Fibroblast of lung (primary cell): ENCODE measurements at regions not wholly inside any gene's neighbourhood (a gene's known extent, or its start where the extent isn't known, plus 50 kb on each side); places are given as distances from the start of the nearest gene placed in this dataset.

Source experiments
- DNase-seq, 2 donors: peaks; one replicate each; pipeline versions ENCODE4 v3.0.0 to v3.0.0-alpha.2; 2010; ENCODE audit warnings: low read depth in 2 of 2
- H2AFZ ChIP-seq: 2 replicates; pipeline ENCODE4 v1.5.1; 2012; ENCODE audit warnings: low read length, control low read depth, inconsistent platforms
- H3K27ac ChIP-seq: 2 replicates; pipeline ENCODE4 v1.5.1; 2011; ENCODE audit warnings: low read length, control low read depth; ENCODE audit not compliant: insufficient read depth
- H3K27me3 ChIP-seq: 2 replicates; pipeline ENCODE4 v1.5.1; 2011; ENCODE audit warnings: mild to moderate bottlenecking, low read length; ENCODE audit not compliant: control insufficient read depth, insufficient read depth
- H3K36me3 ChIP-seq: 2 replicates; pipeline ENCODE4 v1.5.1; 2011; ENCODE audit warnings: low read length; ENCODE audit not compliant: control insufficient read depth, insufficient read depth
- H3K4me1 ChIP-seq: 2 replicates; pipeline ENCODE4 v1.5.1; 2011; ENCODE audit warnings: low read length; ENCODE audit not compliant: control insufficient read depth, insufficient read depth; ENCODE audit errors: extremely low read depth
- H3K4me2 ChIP-seq: 2 replicates; pipeline ENCODE4 v1.5.1; 2011; ENCODE audit warnings: low read length, control low read depth; ENCODE audit not compliant: insufficient read depth; ENCODE audit errors: extremely low read depth
- H3K4me3 ChIP-seq, 4 experiments: fragments of 200-600 bp in 1 of 4; sonication (generic) in 1 of 4; replicated peaks in 1 of 4; 2 replicates each; pipeline ENCODE4 v1.5.1; 2011 to 2016; ENCODE audit warnings: low read length in 4 of 4, low read depth in 3 of 4, mild to moderate bottlenecking in 3 of 4, control low read depth in 2 of 4, inconsistent platforms in 1 of 4, mixed read lengths in 1 of 4; ENCODE audit not compliant: insufficient read depth in 1 of 4; ENCODE audit errors: control extremely low read depth in 1 of 4
- H3K79me2 ChIP-seq: 2 replicates; pipeline ENCODE4 v1.5.1; 2012; ENCODE audit warnings: mild to moderate bottlenecking, low read length, inconsistent platforms; ENCODE audit not compliant: control insufficient read depth, insufficient read depth
- H3K9ac ChIP-seq: 2 replicates; pipeline ENCODE4 v1.5.1; 2011; ENCODE audit warnings: mild to moderate bottlenecking, low read length, control low read depth; ENCODE audit not compliant: insufficient read depth
- H3K9me3 ChIP-seq: 2 replicates; pipeline ENCODE4 v1.5.1; 2012; ENCODE audit warnings: low read depth, low read length; ENCODE audit not compliant: control insufficient read depth, insufficient read depth
- H4K20me1 ChIP-seq: 2 replicates; pipeline ENCODE4 v1.5.1; 2011; ENCODE audit warnings: low read length; ENCODE audit not compliant: control insufficient read depth, insufficient read depth; ENCODE audit errors: extremely low read depth
- CTCF ChIP-seq, 2 donors: IDR thresholded peaks in 1 of 2; conservative IDR thresholded peaks in 1 of 2; 1 replicate in 1 of 2; 2 replicates in 1 of 2; pipeline ENCODE4 v1.5.1; 2011 to 2012; ENCODE audit warnings: low read length in 2 of 2, control low read depth in 1 of 2, inconsistent platforms in 1 of 2, low read depth in 1 of 2, mild to moderate bottlenecking in 1 of 2
- EZH2 ChIP-seq: IDR thresholded peaks from 2 replicates; pipeline ENCODE4 v1.5.1; 2012; ENCODE audit warnings: low read length, control low read depth, mild to moderate bottlenecking; ENCODE audit errors: missing control alignments

GRCh38 chr22:22084089-22084711 lies 101.6 kb upstream of the TOP3B start:
- H3K4me2 ChIP-seq, result no peak overlapping the region
- no peak overlapping the region for H3K4me3 ChIP-seq
- no peaks in the 10 kb centered on the region for H3K36me3 ChIP-seq
- H2AFZ ChIP-seq, result no peak overlapping the region
- no peak overlapping the region for H3K27ac ChIP-seq
- H3K79me2 ChIP-seq, result no peaks in the 10 kb centered on the region
- H4K20me1 ChIP-seq, result no peaks in the 10 kb centered on the region
- no peaks in the 10 kb centered on the region for H3K27me3 ChIP-seq
- no peaks in the 10 kb centered on the region for H3K4me1 ChIP-seq
- DNase-seq, result no peak
- no peaks in the 10 kb centered on the region for H3K9me3 ChIP-seq
- TF ChIP-seq EZH2 (no peak), CTCF (conservative IDR thresholded peaks at IDR 0.05 in 1 of 2, IDR thresholded peaks at IDR 0.05 in 1 of 2; ENCODE audit: low read depth in 1 of 2, low read length in 2 of 2) (no peak)
- H3K9ac ChIP-seq, result no peak overlapping the region

- no peaks in the 10 kb centered on the region for H3K4me1 ChIP-seq
- no peaks in the 10 kb centered on the region for H3K36me3 ChIP-seq
- H3K27ac ChIP-seq, result no peak overlapping the region
- H3K27me3 ChIP-seq, result no peaks in the 10 kb centered on the region
- H4K20me1 ChIP-seq, result no peaks in the 10 kb centered on the region
- H3K9me3 ChIP-seq, result no peaks in the 10 kb centered on the region
- TF ChIP-seq EZH2, result no peak
- TF ChIP-seq CTCF (conservative IDR thresholded peaks at IDR 0.05 in 1 of 2, IDR thresholded peaks at IDR 0.05 in 1 of 2; ENCODE audit: low read depth in 1 of 2, low read length in 2 of 2), result no peak
- H3K4me3 ChIP-seq, result no peak overlapping the region
- H2AFZ ChIP-seq, result no peak overlapping the region
- H3K9ac ChIP-seq, result no peak overlapping the region
- H3K4me2 ChIP-seq, result no peak overlapping the region
- no peaks in the 10 kb centered on the region for H3K79me2 ChIP-seq
- no peak for DNase-seq
Observed at GRCh38 chr22:22082960-22083359, 100.4 kb upstream of the TOP3B start.

- no peak overlapping the region for H2AFZ ChIP-seq
- H3K36me3 ChIP-seq, result no peaks in the 10 kb centered on the region
- no peak overlapping the region for H3K4me2 ChIP-seq
- no peak for DNase-seq
- no peaks in the 10 kb centered on the region for H3K27me3 ChIP-seq
- no peaks in the 10 kb centered on the region for H3K79me2 ChIP-seq
- no peaks in the 10 kb centered on the region for H3K9me3 ChIP-seq
- no peak overlapping the region for H3K27ac ChIP-seq
- H3K4me1 ChIP-seq, result no peaks in the 10 kb centered on the region
- TF ChIP-seq EZH2, result no peak
- no peak for TF ChIP-seq CTCF (conservative IDR thresholded peaks at IDR 0.05 in 1 of 2, IDR thresholded peaks at IDR 0.05 in 1 of 2; ENCODE audit: low read depth in 1 of 2, low read length in 2 of 2)
- no peak overlapping the region for H3K9ac ChIP-seq
- no peaks in the 10 kb centered on the region for H4K20me1 ChIP-seq
- H3K4me3 ChIP-seq, result no peak overlapping the region
Observed at GRCh38 chr22:22082229-22082835, 99.7 kb upstream of the TOP3B start.
